ENCODE measurements at regions not wholly inside any gene's neighbourhood (a gene's known extent, or its start where the extent isn't known, plus 50 kb on each side); places are given as distances from the start of the nearest gene placed in this dataset.

DNA sequence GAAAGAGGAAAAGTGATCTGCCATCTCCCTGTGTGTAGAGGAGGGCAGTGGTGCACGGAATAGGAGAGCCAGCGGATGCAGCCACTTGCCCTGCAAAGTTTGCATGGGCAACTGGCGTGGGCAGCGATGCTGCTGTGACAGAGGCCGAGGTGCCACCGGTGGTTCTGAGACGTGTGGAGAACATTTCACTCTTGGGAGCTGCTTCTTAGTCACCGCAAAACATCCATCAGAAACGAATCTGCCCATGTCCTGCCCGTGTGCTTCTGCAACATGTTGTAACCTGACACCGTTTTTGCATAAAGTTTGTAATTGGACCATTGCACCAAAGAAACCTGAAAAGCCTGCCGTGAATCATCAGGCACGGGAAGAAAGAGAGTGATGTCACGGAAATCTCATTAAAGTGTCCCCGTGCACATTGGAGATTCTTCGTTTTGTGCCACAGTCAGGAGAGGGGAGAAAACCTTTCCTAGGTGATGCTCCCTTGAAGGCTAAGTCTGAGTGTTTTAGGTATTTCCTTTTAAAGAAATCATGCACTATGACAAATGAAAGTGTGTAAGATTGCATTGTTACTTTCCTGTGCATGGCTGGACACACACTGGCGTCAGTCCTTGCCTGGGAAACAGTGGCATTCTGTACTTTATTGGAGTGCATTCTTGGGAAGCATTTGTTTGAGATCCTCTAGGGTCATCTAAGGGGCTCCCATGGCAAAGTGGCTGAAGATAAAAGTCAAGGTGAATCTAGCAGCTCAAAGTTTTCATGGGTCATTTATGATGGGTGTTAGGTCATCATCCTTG lies 302.6 kb downstream of the KLF6 start:
- TF ChIP-seq CTCF (IDR thresholded peaks at IDR 0.05) (no peak), ZFX (IDR thresholded peaks at IDR 0.05; ENCODE audit: borderline replicate concordance) (no peak)

Data from 22Rv1 (cell line).